ENCODE measurements at regions not wholly inside any gene's neighbourhood (a gene's known extent, or its start where the extent isn't known, plus 50 kb on each side); places are given as distances from the start of the nearest gene placed in this dataset.
A peak's percentile ranks its signal among the peaks of the same experiment; 100 is the strongest.

DNA sequence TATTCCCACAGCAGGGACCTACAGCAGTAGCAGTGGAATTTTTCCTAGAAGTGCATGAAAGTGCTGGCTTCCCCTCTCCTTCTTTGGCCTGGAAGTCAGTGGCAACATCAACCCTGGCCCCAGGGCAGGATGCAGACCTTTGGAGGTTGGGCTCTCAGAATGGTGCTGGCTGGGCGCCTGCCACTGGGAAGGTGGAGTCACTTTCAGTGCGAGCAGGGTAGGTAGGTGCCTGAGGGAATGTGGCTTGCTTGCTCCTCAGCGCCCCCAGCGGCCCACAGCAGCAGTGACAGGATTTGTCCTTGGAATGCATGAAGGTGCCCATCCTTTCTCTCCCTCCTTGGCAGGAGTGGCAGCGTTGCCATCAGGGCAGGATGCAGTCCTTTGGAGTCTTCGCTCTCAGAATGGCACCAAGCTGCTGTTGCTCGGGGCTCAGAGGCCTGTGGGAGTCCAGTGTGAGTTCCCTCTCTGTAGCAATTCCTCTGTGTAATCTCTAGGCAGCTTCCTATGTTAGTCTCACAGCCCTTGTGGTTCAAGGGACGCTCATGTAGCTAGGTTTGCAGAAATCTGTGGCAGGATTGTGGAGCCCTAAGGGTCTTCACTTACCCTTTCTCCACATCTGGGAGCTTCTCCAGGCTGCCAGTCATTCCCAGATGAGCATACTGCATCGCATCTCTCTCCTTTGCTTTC is 354.4 kb upstream of the DACH1 start (continued):
- TF ChIP-seq, protein P1, sequence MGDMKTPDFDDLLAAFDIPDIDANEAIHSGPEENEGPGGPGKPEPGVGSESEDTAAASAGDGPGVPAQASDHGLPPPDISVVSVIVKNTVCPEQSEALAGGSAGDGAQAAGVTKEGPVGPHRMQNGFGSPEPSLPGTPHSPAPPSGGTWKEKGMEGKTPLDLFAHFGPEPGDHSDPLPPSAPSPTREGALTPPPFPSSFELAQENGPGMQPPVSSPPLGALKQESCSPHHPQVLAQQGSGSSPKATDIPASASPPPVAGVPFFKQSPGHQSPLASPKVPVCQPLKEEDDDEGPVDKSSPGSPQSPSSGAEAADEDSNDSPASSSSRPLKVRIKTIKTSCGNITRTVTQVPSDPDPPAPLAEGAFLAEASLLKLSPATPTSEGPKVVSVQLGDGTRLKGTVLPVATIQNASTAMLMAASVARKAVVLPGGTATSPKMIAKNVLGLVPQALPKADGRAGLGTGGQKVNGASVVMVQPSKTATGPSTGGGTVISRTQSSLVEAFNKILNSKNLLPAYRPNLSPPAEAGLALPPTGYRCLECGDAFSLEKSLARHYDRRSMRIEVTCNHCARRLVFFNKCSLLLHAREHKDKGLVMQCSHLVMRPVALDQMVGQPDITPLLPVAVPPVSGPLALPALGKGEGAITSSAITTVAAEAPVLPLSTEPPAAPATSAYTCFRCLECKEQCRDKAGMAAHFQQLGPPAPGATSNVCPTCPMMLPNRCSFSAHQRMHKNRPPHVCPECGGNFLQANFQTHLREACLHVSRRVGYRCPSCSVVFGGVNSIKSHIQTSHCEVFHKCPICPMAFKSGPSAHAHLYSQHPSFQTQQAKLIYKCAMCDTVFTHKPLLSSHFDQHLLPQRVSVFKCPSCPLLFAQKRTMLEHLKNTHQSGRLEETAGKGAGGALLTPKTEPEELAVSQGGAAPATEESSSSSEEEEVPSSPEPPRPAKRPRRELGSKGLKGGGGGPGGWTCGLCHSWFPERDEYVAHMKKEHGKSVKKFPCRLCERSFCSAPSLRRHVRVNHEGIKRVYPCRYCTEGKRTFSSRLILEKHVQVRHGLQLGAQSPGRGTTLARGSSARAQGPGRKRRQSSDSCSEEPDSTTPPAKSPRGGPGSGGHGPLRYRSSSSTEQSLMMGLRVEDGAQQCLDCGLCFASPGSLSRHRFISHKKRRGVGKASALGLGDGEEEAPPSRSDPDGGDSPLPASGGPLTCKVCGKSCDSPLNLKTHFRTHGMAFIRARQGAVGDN (IDR thresholded peaks at IDR 0.05) = no peak

DNA sequence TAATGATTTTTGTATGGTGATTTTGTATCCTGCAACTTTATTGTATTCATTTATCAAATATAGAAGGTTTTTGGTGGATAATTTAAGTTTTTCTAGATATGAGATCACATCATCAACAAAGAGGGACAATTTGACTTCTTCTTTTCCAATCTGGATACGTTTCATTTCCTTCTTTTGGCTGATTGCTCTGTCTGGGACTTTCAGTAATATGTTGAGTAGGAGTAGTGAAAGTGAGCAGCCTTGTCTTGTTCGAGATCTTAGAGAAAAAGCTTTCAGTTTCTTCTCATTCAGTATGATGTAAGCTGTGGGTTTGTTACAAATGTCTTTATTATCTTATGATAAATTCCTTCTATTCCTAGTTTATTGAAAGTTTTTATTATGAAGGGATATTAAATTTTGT is 352.0 kb upstream of the DACH1 start:
- BruUV-seq (replicated peaks) = no TSS peak
- Histone ChIP-seq H3K79me2 (ENCODE audit: control insufficient read depth, insufficient read depth, low read length) (no peaks in the 10 kb centered on the region), H2AFZ (ENCODE audit: control insufficient read depth, low read depth, low read length) (no peak overlapping the region), H3K36me3 (ENCODE audit: control insufficient read depth in 2 of 2, insufficient read depth in 2 of 2, low read length in 1 of 2) (no peaks in the 10 kb centered on the region), H3K4me2 (ENCODE audit: control insufficient read depth, insufficient read depth) (no peak overlapping the region), H3K9me3 (replicated peaks; ENCODE audit: control insufficient read depth, insufficient read depth, low read length) (no peaks in the 10 kb centered on the region), H3K4me1 (ENCODE audit: control insufficient read depth, insufficient read depth, low read length) (no peaks in the 10 kb centered on the region), H3K27me3 (replicated peaks in 1 of 2; ENCODE audit: control insufficient read depth in 2 of 2, insufficient read depth in 2 of 2, low read length in 1 of 2) (no peaks in the 10 kb centered on the region), H3K9ac (ENCODE audit: control insufficient read depth, insufficient read depth, low read length) (no peak overlapping the region), H4K20me1 (ENCODE audit: control insufficient read depth, insufficient read depth) (no peaks in the 10 kb centered on the region), H3K4me3 (no peak overlapping the region), H3K27ac (ENCODE audit: control insufficient read depth, insufficient read depth) (no peak overlapping the region)
- intact Hi-C loops (cut with micrococcal nuclease; ENCODE audit: unreplicated experiment) = no loop called here
- DNase-seq (ENCODE audit: low read depth, low spot score) (no peak), ATAC-seq (peak; percentile 88), FAIRE-seq (peak; percentile 68)
- ChIA-PET POLR2A (no interaction called here), SMC1A (ENCODE audit: uncharacterized antibody, unreplicated experiment) (no interaction called here), CTCF (no interaction called here), RAD21 (ENCODE audit: unreplicated experiment) (no interaction called here)
- in situ Hi-C loops (cut with MboI) = no loop called here
- WGBS (ENCODE audit: insufficient coverage, insufficient replicate concordance, low lambda C conversion rate, missing lambda C conversion rate) = 0% methylated on average over 2 of the region's 2 CpGs
- peak; percentile 87 to 88 for TF ChIP-seq IKZF2 (IDR thresholded peaks at IDR 0.05)
- TF ChIP-seq, protein P2, sequence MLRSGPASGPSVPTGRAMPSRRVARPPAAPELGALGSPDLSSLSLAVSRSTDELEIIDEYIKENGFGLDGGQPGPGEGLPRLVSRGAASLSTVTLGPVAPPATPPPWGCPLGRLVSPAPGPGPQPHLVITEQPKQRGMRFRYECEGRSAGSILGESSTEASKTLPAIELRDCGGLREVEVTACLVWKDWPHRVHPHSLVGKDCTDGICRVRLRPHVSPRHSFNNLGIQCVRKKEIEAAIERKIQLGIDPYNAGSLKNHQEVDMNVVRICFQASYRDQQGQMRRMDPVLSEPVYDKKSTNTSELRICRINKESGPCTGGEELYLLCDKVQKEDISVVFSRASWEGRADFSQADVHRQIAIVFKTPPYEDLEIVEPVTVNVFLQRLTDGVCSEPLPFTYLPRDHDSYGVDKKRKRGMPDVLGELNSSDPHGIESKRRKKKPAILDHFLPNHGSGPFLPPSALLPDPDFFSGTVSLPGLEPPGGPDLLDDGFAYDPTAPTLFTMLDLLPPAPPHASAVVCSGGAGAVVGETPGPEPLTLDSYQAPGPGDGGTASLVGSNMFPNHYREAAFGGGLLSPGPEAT (IDR thresholded peaks at IDR 0.05; ENCODE audit: low read depth) = peak; percentile 60; the same call in 1 of the 2 replicates
- TF ChIP-seq SREBF1 (IDR thresholded peaks at IDR 0.05; ENCODE audit: low read length) = no peak
- TF ChIP-seq, protein P3, sequence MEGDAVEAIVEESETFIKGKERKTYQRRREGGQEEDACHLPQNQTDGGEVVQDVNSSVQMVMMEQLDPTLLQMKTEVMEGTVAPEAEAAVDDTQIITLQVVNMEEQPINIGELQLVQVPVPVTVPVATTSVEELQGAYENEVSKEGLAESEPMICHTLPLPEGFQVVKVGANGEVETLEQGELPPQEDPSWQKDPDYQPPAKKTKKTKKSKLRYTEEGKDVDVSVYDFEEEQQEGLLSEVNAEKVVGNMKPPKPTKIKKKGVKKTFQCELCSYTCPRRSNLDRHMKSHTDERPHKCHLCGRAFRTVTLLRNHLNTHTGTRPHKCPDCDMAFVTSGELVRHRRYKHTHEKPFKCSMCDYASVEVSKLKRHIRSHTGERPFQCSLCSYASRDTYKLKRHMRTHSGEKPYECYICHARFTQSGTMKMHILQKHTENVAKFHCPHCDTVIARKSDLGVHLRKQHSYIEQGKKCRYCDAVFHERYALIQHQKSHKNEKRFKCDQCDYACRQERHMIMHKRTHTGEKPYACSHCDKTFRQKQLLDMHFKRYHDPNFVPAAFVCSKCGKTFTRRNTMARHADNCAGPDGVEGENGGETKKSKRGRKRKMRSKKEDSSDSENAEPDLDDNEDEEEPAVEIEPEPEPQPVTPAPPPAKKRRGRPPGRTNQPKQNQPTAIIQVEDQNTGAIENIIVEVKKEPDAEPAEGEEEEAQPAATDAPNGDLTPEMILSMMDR (IDR thresholded peaks at IDR 0.05 in 2 of 3, conservative IDR thresholded peaks at IDR 0.05 in 1 of 3; ENCODE audit: control insufficient read depth in 2 of 3, extremely low read depth in 1 of 3, insufficient read depth in 1 of 3, low read depth in 3 of 3, low read length in 3 of 3) = no peak
- TF ChIP-seq CHD4 (IDR thresholded peaks at IDR 0.05) = no peak
- peak; percentile 49 for TF ChIP-seq ATF7 (IDR thresholded peaks at IDR 0.05; ENCODE audit: low read depth)
- TF ChIP-seq BRCA1 (IDR thresholded peaks at IDR 0.05; ENCODE audit: low read depth, low read length) = no peak
- no peak for TF ChIP-seq ZSCAN29 (IDR thresholded peaks at IDR 0.05)
- TF ChIP-seq CEBPB (IDR thresholded peaks at IDR 0.05; ENCODE audit: borderline replicate concordance in 1 of 2, low read depth in 2 of 2, low read length in 2 of 2) = no peak
